A673 (cell line): ENCODE measurements at regions not wholly inside any gene's neighbourhood (a gene's known extent, or its start where the extent isn't known, plus 50 kb on each side); places are given as distances from the start of the nearest gene placed in this dataset.

ENCODE experiments used
- CTCF ChIP-seq: fragments of 300-800, 200-600 bp; sonication (generic); conservative IDR thresholded peaks from 2 replicates; pipeline ENCODE4 v1.5.1; 2017; ENCODE audit warnings: low read depth, mild to moderate bottlenecking, antibody characterized with exemption, low read length, moderate library complexity, mixed read lengths
- EZH2 ChIP-seq: fragments of 200-600 bp; sonication (generic); IDR thresholded peaks from 2 replicates; pipeline ENCODE4 v1.6.1; 2017; ENCODE audit warnings: borderline replicate concordance, low read depth, mild to moderate bottlenecking, mixed read lengths, antibody characterized with exemption, low read length; ENCODE audit not compliant: poor library complexity, severe bottlenecking

- TF ChIP-seq CTCF (no peak), EZH2 (no peak)
Observed at GRCh38 chr20:60299951-60300350, 341.7 kb downstream of the CDH26 start.
